Activated naive CD4-positive, alpha-beta T cell treated with anti-CD3 and anti-CD28 coated beads, Interleukin-2, amount 10 ng/mL, durations not matched to agents 7 days and 5 days (primary cell): ENCODE measurements at regions not wholly inside any gene's neighbourhood (a gene's known extent, or its start where the extent isn't known, plus 50 kb on each side); places are given as distances from the start of the nearest gene placed in this dataset.
"Not testable (repeated sequence)": the region's sequence is repeated elsewhere in the genome, so short reads cannot be mapped to it uniquely, and the experiment has no call there.

Source experiments
- CTCF ChIA-PET: fragments of 350-600 bp; sonication (Branson Sonifier 250); formaldehyde crosslinking; loops from one replicate; lab custom pipeline; 2021; ENCODE audit warnings: antibody characterized with exemption; lab: Charles Lee
- DNase-seq: peaks from one replicate; pipeline ENCODE4 v3.0.0-alpha.2; 2020
- H3K27ac Mint-ChIP-seq: one replicate; pipeline ENCODE4 v1.8.0; 2021; ENCODE audit warnings: mild to moderate bottlenecking, moderate library complexity, mixed read lengths
- H3K27me3 Mint-ChIP-seq: one replicate; pipeline ENCODE4 v1.8.0; 2021; ENCODE audit warnings: mild to moderate bottlenecking, mixed read lengths
- H3K36me3 Mint-ChIP-seq: one replicate; pipeline ENCODE4 v1.8.0; 2021; ENCODE audit warnings: mixed read lengths
- H3K4me1 Mint-ChIP-seq: one replicate; pipeline ENCODE4 v1.8.0; 2021; ENCODE audit warnings: mixed read lengths
- H3K4me3 Mint-ChIP-seq: one replicate; pipeline ENCODE4 v1.8.0; 2021; ENCODE audit warnings: mild to moderate bottlenecking, moderate library complexity, mixed read lengths
- H3K9me3 Mint-ChIP-seq: one replicate; pipeline ENCODE4 v1.8.0; 2021; ENCODE audit warnings: mixed read lengths

DNA sequence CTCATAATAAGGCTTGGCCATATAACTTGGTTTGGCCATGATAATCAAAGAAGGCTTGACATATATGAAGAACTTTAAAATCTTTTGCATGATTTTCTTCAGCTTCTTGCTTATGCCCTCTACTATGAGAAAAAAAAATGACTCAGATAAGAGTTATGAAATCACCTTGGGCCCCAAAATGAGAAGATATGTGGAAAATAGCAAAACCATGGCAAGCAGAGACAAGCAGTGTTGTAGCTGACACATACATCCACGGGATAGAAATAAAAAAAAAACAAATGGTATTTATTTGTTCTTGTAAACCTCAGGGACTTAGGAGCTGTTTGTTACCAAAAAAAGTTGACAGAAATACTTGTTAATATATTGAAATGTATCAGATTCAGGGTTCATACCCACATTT, 614.8 kb upstream of the BCHE start:
- peaks cover 3% of the 10 kb centered on the region for H3K9me3 Mint-ChIP-seq

DNA sequence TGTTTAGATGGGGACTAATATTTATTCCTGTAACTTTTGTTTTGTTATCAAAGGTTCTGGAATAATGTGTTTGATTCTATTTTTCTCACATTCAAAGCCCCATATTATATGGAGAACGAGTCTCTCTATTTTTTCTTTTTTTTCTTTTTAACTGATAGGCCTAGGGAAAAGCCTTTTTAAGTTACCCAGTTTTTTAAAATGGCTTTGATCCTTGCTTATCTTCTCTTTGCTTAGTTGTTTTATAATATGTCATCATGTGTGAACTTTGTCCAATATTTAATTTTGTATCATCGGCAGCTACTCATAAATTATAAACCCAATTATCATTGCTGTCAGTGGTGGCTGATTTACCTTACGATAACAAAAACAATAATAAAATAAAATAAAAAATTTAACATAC, 610.3 kb upstream of the BCHE start:
- no peak overlapping the region for H3K4me3 Mint-ChIP-seq
- no peak overlapping the region for H3K27ac Mint-ChIP-seq
- no peaks in the 10 kb centered on the region for H3K36me3 Mint-ChIP-seq
- no peaks in the 10 kb centered on the region for H3K27me3 Mint-ChIP-seq
- peaks cover 9% of the 10 kb centered on the region for H3K9me3 Mint-ChIP-seq
- no peaks in the 10 kb centered on the region for H3K4me1 Mint-ChIP-seq
- CTCF ChIA-PET = no interaction called here
- no peak for DNase-seq

More for the DNA sequence above, 614.8 kb upstream of the BCHE start:
- Mint-ChIP-seq H3K4me1 (no peaks in the 10 kb centered on the region), H3K27ac (no peak overlapping the region), H3K4me3 (no peak overlapping the region), H3K27me3 (no peaks in the 10 kb centered on the region), H3K36me3 (no peaks in the 10 kb centered on the region)
- DNase-seq = no peak
- CTCF ChIA-PET = no interaction called here

DNA sequence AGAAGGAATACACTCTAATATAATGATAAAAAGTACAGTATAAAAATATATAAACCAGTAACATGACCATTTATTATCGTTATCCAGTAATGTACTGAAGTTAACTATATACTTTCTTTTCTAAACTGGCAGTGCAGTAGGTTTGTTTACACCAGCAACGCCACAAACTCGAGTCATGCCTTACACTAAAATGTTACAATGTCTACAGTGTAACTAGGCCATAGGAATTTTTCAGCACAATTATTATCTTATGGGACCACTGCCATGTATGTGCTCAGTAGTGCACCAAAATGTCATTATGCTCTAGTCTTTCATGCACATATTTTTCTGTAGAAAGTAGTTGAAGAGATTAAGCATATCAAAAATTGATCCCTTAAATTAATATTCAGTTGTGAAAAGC, 609.8 kb upstream of the BCHE start:
- CTCF ChIA-PET = no interaction called here
- Mint-ChIP-seq H3K4me3 (no peak overlapping the region), H3K4me1 (no peaks in the 10 kb centered on the region), H3K36me3 (no peaks in the 10 kb centered on the region), H3K27ac (no peak overlapping the region), H3K27me3 (no peaks in the 10 kb centered on the region), H3K9me3 (peaks cover 9% of the 10 kb centered on the region)
- no peak for DNase-seq

DNA sequence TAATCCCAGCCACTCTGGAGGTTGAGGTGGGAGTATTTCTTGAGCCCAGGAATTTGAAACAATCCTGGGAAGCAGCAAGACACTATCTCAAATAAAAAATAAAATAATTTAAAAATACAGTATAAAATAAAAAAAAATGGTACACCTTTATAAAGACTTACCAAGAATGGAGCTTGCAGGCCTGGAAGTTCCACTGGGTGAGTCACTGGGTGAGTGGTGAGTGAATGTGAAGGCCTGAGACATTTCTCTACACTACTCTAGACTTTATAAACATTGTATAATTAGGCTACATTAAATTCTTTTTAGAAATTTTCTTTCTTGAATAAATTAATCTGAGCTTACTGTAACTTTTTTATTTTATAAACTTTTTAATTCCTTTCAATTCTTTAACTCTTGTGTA, 609.1 kb upstream of the BCHE start:
- DNase-seq = no peak
- Mint-ChIP-seq H3K36me3 (no peaks in the 10 kb centered on the region), H3K27me3 (no peaks in the 10 kb centered on the region), H3K4me3 (no peak overlapping the region), H3K4me1 (no peaks in the 10 kb centered on the region), H3K9me3 (peaks cover 6% of the 10 kb centered on the region), H3K27ac (no peak overlapping the region)
- CTCF ChIA-PET = no interaction called here

- H3K27ac Mint-ChIP-seq = no peak overlapping the region
- H3K9me3 Mint-ChIP-seq = peaks cover 6% of the 10 kb centered on the region
- H3K36me3 Mint-ChIP-seq = no peaks in the 10 kb centered on the region
- H3K4me3 Mint-ChIP-seq = no peak overlapping the region
- no peak for DNase-seq
- CTCF ChIA-PET = no interaction called here
- no peaks in the 10 kb centered on the region for H3K27me3 Mint-ChIP-seq
- H3K4me1 Mint-ChIP-seq = no peaks in the 10 kb centered on the region
Observed at GRCh38 chr3:166445865-166446264, 608.6 kb upstream of the BCHE start.

GRCh38 chr3:166444756-166445155, 607.5 kb upstream of the BCHE start:
- Mint-ChIP-seq H3K36me3 (no peaks in the 10 kb centered on the region), H3K9me3 (peaks cover 6% of the 10 kb centered on the region), H3K4me1 (no peaks in the 10 kb centered on the region), H3K27ac (no peak overlapping the region), H3K27me3 (no peaks in the 10 kb centered on the region), H3K4me3 (no peak overlapping the region)
- CTCF ChIA-PET = no interaction called here
- DNase-seq = no peak

DNA sequence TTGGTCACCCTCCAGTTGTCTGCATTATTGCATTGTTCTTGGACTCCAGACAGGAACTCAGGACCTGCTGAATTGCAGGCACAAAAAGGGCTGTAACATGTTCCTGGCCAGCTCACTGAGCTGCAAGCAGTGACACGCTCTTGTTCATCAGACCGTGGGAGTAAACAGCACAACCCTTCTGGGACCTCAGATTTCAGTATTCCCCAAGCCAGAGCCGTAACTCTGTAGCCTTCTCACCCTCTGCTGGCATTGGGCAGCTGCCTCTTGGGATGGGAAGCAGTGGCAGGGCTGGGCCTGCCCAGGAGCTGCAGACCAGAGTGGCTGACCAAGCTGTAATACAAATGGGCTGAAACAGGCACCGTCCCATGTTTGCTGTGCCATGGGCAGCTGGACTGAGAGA, 607.1 kb upstream of the BCHE start:
- H3K36me3 Mint-ChIP-seq = no peaks in the 10 kb centered on the region
- H3K4me1 Mint-ChIP-seq = no peaks in the 10 kb centered on the region
- no peak overlapping the region for H3K4me3 Mint-ChIP-seq
- H3K27me3 Mint-ChIP-seq = no peaks in the 10 kb centered on the region
- no peak for DNase-seq
- H3K27ac Mint-ChIP-seq = no peak overlapping the region
- peaks cover 6% of the 10 kb centered on the region for H3K9me3 Mint-ChIP-seq
- CTCF ChIA-PET = no interaction called here

DNA sequence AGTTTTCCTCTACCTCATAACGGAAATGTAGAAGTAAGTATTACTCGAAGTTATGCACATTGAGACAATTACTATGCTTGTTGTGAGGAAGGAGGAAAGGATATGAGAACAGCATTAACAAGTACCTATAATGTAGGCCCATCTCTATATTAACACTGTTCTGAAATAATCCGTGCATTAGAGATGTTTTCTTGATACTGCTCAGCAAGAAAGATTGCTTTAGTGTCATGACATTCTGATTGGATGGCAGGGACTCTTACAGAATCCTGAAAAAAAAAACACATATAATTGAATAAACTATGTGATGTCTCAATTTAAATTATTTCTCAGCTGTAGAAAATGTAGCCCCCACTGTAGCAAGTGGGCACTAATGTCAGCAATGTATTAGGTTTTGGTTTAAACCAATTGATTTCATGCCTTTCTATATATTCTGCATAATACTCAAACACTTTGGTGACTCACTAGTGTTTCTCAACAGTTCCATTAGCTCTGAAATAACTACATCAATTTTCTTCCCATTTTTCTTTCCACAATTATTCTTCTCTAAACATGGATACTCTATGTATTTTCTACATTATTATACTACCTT, 598.3 kb upstream of the BCHE start:
- H3K4me3 Mint-ChIP-seq = no peak overlapping the region
- H3K27ac Mint-ChIP-seq = no peak overlapping the region
- H3K4me1 Mint-ChIP-seq = no peaks in the 10 kb centered on the region
- CTCF ChIA-PET = no interaction called here
- H3K27me3 Mint-ChIP-seq = no peaks in the 10 kb centered on the region
- no peaks in the 10 kb centered on the region for H3K9me3 Mint-ChIP-seq
- H3K36me3 Mint-ChIP-seq = no peaks in the 10 kb centered on the region
- DNase-seq = no peak

GRCh38 chr3:166433060-166433459, 595.8 kb upstream of the BCHE start:
- CTCF ChIA-PET = no interaction called here
- Mint-ChIP-seq H3K27ac (no peak overlapping the region), H3K27me3 (no peaks in the 10 kb centered on the region), H3K4me3 (no peak overlapping the region), H3K4me1 (no peaks in the 10 kb centered on the region), H3K36me3 (no peaks in the 10 kb centered on the region), H3K9me3 (peaks cover 2% of the 10 kb centered on the region)
- no peak for DNase-seq

DNA sequence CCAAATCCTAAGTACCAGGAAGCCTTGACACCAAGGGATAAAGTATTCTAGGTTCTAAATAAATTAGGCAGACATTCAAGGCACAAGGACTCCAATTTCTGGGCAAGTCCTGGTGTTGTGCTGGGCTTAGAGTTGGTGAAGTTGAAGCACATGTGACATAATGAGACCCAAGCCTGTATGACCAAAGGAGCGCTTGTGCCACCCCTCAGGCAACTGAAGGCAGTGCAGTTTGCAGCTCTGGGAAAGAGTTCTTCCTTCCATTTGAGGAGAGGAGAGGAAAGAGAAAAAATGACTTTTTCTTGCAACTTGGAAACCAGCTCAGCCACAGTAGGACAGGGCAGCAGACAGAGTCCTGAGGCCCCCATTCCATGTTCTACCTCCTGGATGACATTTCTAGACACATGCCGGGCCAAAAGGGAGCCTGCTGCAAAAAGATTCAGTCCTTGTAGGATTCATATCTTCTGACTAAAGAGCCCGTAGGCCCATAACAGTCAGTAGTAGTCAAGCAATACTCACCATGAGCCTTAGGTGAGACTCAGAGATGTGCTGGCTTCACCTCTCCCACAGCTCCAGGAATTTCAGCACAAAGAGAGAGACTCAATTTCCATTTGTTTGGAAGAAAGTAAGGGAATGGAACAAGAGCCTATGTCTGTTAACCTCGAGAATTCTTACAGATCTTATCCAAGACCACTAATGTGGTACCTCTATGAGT, 588.8 kb upstream of the BCHE start:
- CTCF ChIA-PET = no interaction called here
- no peaks in the 10 kb centered on the region for H3K4me1 Mint-ChIP-seq
- no peaks in the 10 kb centered on the region for H3K27me3 Mint-ChIP-seq
- no peak overlapping the region for H3K27ac Mint-ChIP-seq
- H3K36me3 Mint-ChIP-seq = no peaks in the 10 kb centered on the region
- DNase-seq = no peak
- H3K9me3 Mint-ChIP-seq = peaks cover 23% of the 10 kb centered on the region
- H3K4me3 Mint-ChIP-seq = no peak overlapping the region

DNA sequence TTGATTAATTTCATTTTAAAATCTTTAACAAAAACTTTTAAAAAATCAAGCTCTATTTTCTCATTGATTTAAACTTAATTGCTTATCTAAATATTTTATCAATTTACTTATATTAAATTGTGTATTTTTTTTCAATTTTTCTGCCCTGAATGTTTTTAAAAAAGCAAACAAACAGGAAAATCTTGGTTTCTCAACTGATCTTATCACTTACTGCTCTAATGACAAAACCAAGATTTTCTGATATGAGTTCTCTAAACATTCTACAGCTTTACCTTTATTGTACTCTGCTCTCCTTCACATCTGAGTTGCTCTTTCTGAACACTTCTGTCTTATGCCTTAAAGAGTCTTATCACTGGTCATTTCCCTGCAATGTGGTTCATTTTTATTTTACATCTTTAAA, 587.8 kb upstream of the BCHE start:
- Mint-ChIP-seq H3K36me3 (no peaks in the 10 kb centered on the region), H3K4me1 (no peaks in the 10 kb centered on the region), H3K27me3 (no peaks in the 10 kb centered on the region), H3K27ac (no peak overlapping the region), H3K4me3 (no peak overlapping the region), H3K9me3 (peaks cover 23% of the 10 kb centered on the region)
- no peak for DNase-seq
- CTCF ChIA-PET = no interaction called here

- H3K27ac Mint-ChIP-seq, DNase-seq, H3K4me1 Mint-ChIP-seq, CTCF ChIA-PET, H3K4me3 Mint-ChIP-seq, H3K27me3 Mint-ChIP-seq, H3K36me3 Mint-ChIP-seq: not testable (repeated sequence)
- H3K9me3 Mint-ChIP-seq = peaks cover 26% of the 10 kb centered on the region
Observed at GRCh38 chr3:166423824-166424513, 586.7 kb upstream of the BCHE start.

DNA sequence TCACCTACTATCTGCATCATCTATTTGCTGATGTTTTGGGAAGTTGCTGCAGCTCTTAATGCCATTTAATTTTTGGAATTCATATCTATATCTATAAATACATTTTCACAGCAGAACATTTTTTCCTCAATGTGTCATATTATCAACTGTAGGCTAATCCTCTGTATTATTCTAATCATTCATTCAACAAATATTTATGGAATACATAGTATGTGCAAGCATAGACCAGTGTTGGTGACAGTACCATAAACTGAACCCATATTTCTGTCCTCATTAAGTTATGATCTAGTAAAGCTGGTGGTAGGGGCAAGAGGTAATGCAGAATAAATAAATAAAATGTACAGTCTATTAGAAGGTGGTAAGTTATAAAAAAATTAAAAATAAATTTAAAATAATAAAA, 585.3 kb upstream of the BCHE start:
- Mint-ChIP-seq H3K27me3 (no peaks in the 10 kb centered on the region), H3K36me3 (no peaks in the 10 kb centered on the region), H3K9me3 (peaks cover 24% of the 10 kb centered on the region), H3K27ac (no peak overlapping the region), H3K4me1 (no peaks in the 10 kb centered on the region), H3K4me3 (no peak overlapping the region)
- no peak for DNase-seq
- CTCF ChIA-PET = no interaction called here

DNA sequence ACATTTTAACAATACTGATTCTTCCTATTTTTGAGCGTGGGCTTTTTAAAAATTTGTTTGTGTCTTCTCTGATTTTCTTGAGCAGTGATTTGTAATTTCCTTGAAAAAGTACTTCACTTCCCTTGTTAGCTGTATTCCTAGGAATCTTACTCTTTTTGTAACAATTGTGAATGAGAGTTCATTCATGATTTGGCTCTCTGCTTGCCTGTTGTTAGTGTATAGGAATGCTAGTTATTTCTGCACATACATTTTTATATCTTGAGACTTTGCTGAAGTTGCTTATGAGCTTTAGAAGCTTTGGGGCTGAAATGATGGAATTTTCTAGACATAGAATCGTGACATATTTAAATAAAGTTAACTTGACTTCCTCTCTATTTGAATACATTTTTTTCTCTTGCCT, 582.8 kb upstream of the BCHE start:
- no peak for DNase-seq
- Mint-ChIP-seq H3K27ac (no peak overlapping the region), H3K9me3 (peaks cover 21% of the 10 kb centered on the region), H3K36me3 (no peaks in the 10 kb centered on the region), H3K4me1 (no peaks in the 10 kb centered on the region), H3K27me3 (no peaks in the 10 kb centered on the region), H3K4me3 (no peak overlapping the region)
- CTCF ChIA-PET = no interaction called here

DNA sequence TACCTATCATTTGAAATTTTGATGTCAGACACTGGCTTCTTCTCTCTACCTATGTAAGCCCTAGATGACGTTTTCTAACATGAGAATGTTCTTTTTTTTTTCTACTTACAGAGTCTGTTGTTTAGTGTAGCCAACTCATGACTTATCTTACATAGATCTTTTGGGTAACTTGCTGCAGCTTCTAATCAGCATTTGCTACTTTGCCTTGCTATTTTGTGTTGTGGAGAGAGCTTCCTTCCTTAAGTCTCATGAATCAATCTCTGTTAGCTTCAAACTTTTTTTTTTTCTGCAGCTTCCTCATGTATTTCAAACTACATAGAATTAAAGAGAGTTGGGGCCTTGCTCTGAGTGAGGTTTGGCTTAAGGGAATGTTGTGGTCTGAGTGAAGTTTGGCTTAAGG, 568.7 kb upstream of the BCHE start:
- no peak overlapping the region for H3K4me3 Mint-ChIP-seq
- CTCF ChIA-PET = no interaction called here
- H3K27me3 Mint-ChIP-seq = no peaks in the 10 kb centered on the region
- H3K9me3 Mint-ChIP-seq = peaks cover 3% of the 10 kb centered on the region
- no peak for DNase-seq
- no peak overlapping the region for H3K27ac Mint-ChIP-seq
- H3K36me3 Mint-ChIP-seq = no peaks in the 10 kb centered on the region
- no peaks in the 10 kb centered on the region for H3K4me1 Mint-ChIP-seq
